ENCODE measurements at regions not wholly inside any gene's neighbourhood (a gene's known extent, or its start where the extent isn't known, plus 50 kb on each side); places are given as distances from the start of the nearest gene placed in this dataset.

- Histone ChIP-seq H4K12ac (ENCODE audit: low read depth, low read length) (no peak overlapping the region), H2BK5ac (ENCODE audit: low read depth, low read length, poor library complexity) (no peak overlapping the region), H3K27ac (ENCODE audit: low read depth, low read length) (no peak overlapping the region), H2AK5ac (ENCODE audit: low read length) (no peak overlapping the region), H2BK12ac (ENCODE audit: low read length) (no peak overlapping the region), H3K79me2 (ENCODE audit: control insufficient read depth, insufficient read depth, low read length, poor library complexity) (no peaks in the 10 kb centered on the region), H3K4me3 (ENCODE audit: low read depth, low read length) (no peak overlapping the region), H4K91ac (ENCODE audit: low read depth, low read length) (no peak overlapping the region), H3K23ac (ENCODE audit: low read length) (no peak overlapping the region), H3K79me1 (ENCODE audit: low read length) (no peaks in the 10 kb centered on the region), H3K4me2 (ENCODE audit: low read length) (no peak overlapping the region), H4K8ac (ENCODE audit: low read depth, low read length) (no peak overlapping the region), H2AFZ (ENCODE audit: insufficient read depth, low read length, poor library complexity) (no peak overlapping the region), H3K18ac (ENCODE audit: low read length) (no peak overlapping the region), H3K36me3 (ENCODE audit: control insufficient read depth in 1 of 2, insufficient read depth in 2 of 2, low read length in 2 of 2) (no peaks in the 10 kb centered on the region), H3K9me3 (ENCODE audit: insufficient read depth, low read depth, low read length) (no peaks in the 10 kb centered on the region), H3K14ac (ENCODE audit: low read length) (no peak overlapping the region), H3K27me3 (ENCODE audit: insufficient read depth, low read length) (no peaks in the 10 kb centered on the region), H3K4ac (ENCODE audit: low read depth, low read length) (no peak overlapping the region), H2BK120ac (ENCODE audit: insufficient read depth, low read length, poor library complexity) (no peak overlapping the region), H3K9ac (ENCODE audit: low read length) (no peak overlapping the region), H3K4me1 (ENCODE audit: control insufficient read depth in 1 of 2, insufficient read depth in 2 of 2, low read length in 2 of 2) (no peaks in the 10 kb centered on the region)
- no CpG with 5 or more reads among the region's 1 CpG for WGBS (ENCODE audit: extremely low coverage, insufficient coverage, insufficient read length)
- DNase-seq, result no peak
Observed at GRCh38 chr3:106209482-106209881, 340.7 kb upstream of the CBLB start.

GRCh38 chr3:106210923-106211322 is 342.1 kb upstream of the CBLB start:
- H3K4me3 ChIP-seq (ENCODE audit: low read depth, low read length), result no peak overlapping the region
- no peak overlapping the region for H4K12ac ChIP-seq (ENCODE audit: low read depth, low read length)
- H3K4me1 ChIP-seq (ENCODE audit: control insufficient read depth in 1 of 2, insufficient read depth in 2 of 2, low read length in 2 of 2), result no peaks in the 10 kb centered on the region
- no peak overlapping the region for H3K14ac ChIP-seq (ENCODE audit: low read length)
- H2BK5ac ChIP-seq (ENCODE audit: low read depth, low read length, poor library complexity), result no peak overlapping the region
- no peaks in the 10 kb centered on the region for H3K27me3 ChIP-seq (ENCODE audit: insufficient read depth, low read length)
- H3K79me2 ChIP-seq (ENCODE audit: control insufficient read depth, insufficient read depth, low read length, poor library complexity), result no peaks in the 10 kb centered on the region
- no peak overlapping the region for H2BK120ac ChIP-seq (ENCODE audit: insufficient read depth, low read length, poor library complexity)
- H3K4ac ChIP-seq (ENCODE audit: low read depth, low read length), result no peak overlapping the region
- no peak overlapping the region for H3K18ac ChIP-seq (ENCODE audit: low read length)
- H3K4me2 ChIP-seq (ENCODE audit: low read length), result no peak overlapping the region
- no peak overlapping the region for H2AK5ac ChIP-seq (ENCODE audit: low read length)
- no peak overlapping the region for H2AFZ ChIP-seq (ENCODE audit: insufficient read depth, low read length, poor library complexity)
- H4K8ac ChIP-seq (ENCODE audit: low read depth, low read length), result no peak overlapping the region
- H3K27ac ChIP-seq (ENCODE audit: low read depth, low read length), result no peak overlapping the region
- no peak overlapping the region for H3K9ac ChIP-seq (ENCODE audit: low read length)
- no peak overlapping the region for H4K91ac ChIP-seq (ENCODE audit: low read depth, low read length)
- no peak overlapping the region for H2BK12ac ChIP-seq (ENCODE audit: low read length)
- no peaks in the 10 kb centered on the region for H3K79me1 ChIP-seq (ENCODE audit: low read length)
- no CpG with 5 or more reads among the region's 3 CpGs for WGBS (ENCODE audit: extremely low coverage, insufficient coverage, insufficient read length)
- no peak overlapping the region for H3K23ac ChIP-seq (ENCODE audit: low read length)
- no peaks in the 10 kb centered on the region for H3K9me3 ChIP-seq (ENCODE audit: insufficient read depth, low read depth, low read length)
- H3K36me3 ChIP-seq (ENCODE audit: control insufficient read depth in 1 of 2, insufficient read depth in 2 of 2, low read length in 2 of 2), result no peaks in the 10 kb centered on the region
- DNase-seq, result no peak

GRCh38 chr3:106212665-106213222 is 343.9 kb upstream of the CBLB start:
- H3K4ac ChIP-seq (ENCODE audit: low read depth, low read length), result no peak overlapping the region
- no peak overlapping the region for H2BK120ac ChIP-seq (ENCODE audit: insufficient read depth, low read length, poor library complexity)
- no peak overlapping the region for H2AK5ac ChIP-seq (ENCODE audit: low read length)
- no peak overlapping the region for H2AFZ ChIP-seq (ENCODE audit: insufficient read depth, low read length, poor library complexity)
- H4K91ac ChIP-seq (ENCODE audit: low read depth, low read length), result no peak overlapping the region
- no peak overlapping the region for H4K8ac ChIP-seq (ENCODE audit: low read depth, low read length)
- H4K12ac ChIP-seq (ENCODE audit: low read depth, low read length), result no peak overlapping the region
- no peak overlapping the region for H2BK5ac ChIP-seq (ENCODE audit: low read depth, low read length, poor library complexity)
- H3K4me2 ChIP-seq (ENCODE audit: low read length), result no peak overlapping the region
- H3K18ac ChIP-seq (ENCODE audit: low read length), result no peak overlapping the region
- no peak for DNase-seq
- no peak overlapping the region for H2BK12ac ChIP-seq (ENCODE audit: low read length)
- H3K27me3 ChIP-seq (ENCODE audit: insufficient read depth, low read length), result no peaks in the 10 kb centered on the region
- no peaks in the 10 kb centered on the region for H3K36me3 ChIP-seq (ENCODE audit: control insufficient read depth in 1 of 2, insufficient read depth in 2 of 2, low read length in 2 of 2)
- H3K4me3 ChIP-seq (ENCODE audit: low read depth, low read length), result no peak overlapping the region
- H3K27ac ChIP-seq (ENCODE audit: low read depth, low read length), result no peak overlapping the region
- no peak overlapping the region for H3K23ac ChIP-seq (ENCODE audit: low read length)
- H3K9me3 ChIP-seq (ENCODE audit: insufficient read depth, low read depth, low read length), result no peaks in the 10 kb centered on the region
- no CpG with 5 or more reads among the region's 1 CpG for WGBS (ENCODE audit: extremely low coverage, insufficient coverage, insufficient read length)
- no peaks in the 10 kb centered on the region for H3K79me1 ChIP-seq (ENCODE audit: low read length)
- H3K14ac ChIP-seq (ENCODE audit: low read length), result no peak overlapping the region
- H3K9ac ChIP-seq (ENCODE audit: low read length), result no peak overlapping the region
- no peaks in the 10 kb centered on the region for H3K79me2 ChIP-seq (ENCODE audit: control insufficient read depth, insufficient read depth, low read length, poor library complexity)
- H3K4me1 ChIP-seq (ENCODE audit: control insufficient read depth in 1 of 2, insufficient read depth in 2 of 2, low read length in 2 of 2), result no peaks in the 10 kb centered on the region

- Histone ChIP-seq H4K8ac (ENCODE audit: low read depth, low read length) (no peak overlapping the region), H3K23ac (ENCODE audit: low read length) (no peak overlapping the region), H3K9me3 (ENCODE audit: insufficient read depth, low read depth, low read length) (no peaks in the 10 kb centered on the region), H3K18ac (ENCODE audit: low read length) (no peak overlapping the region), H3K4ac (ENCODE audit: low read depth, low read length) (no peak overlapping the region), H2AK5ac (ENCODE audit: low read length) (no peak overlapping the region), H3K9ac (ENCODE audit: low read length) (no peak overlapping the region), H3K79me2 (ENCODE audit: control insufficient read depth, insufficient read depth, low read length, poor library complexity) (no peaks in the 10 kb centered on the region), H3K14ac (ENCODE audit: low read length) (no peak overlapping the region), H2BK120ac (ENCODE audit: insufficient read depth, low read length, poor library complexity) (no peak overlapping the region), H3K4me3 (ENCODE audit: low read depth, low read length) (no peak overlapping the region), H2BK5ac (ENCODE audit: low read depth, low read length, poor library complexity) (no peak overlapping the region), H3K36me3 (ENCODE audit: control insufficient read depth in 1 of 2, insufficient read depth in 2 of 2, low read length in 2 of 2) (no peaks in the 10 kb centered on the region), H3K79me1 (ENCODE audit: low read length) (no peaks in the 10 kb centered on the region), H3K4me1 (ENCODE audit: control insufficient read depth in 1 of 2, insufficient read depth in 2 of 2, low read length in 2 of 2) (no peaks in the 10 kb centered on the region), H3K27me3 (ENCODE audit: insufficient read depth, low read length) (no peaks in the 10 kb centered on the region), H3K27ac (ENCODE audit: low read depth, low read length) (no peak overlapping the region), H3K4me2 (ENCODE audit: low read length) (no peak overlapping the region), H2BK12ac (ENCODE audit: low read length) (no peak overlapping the region), H4K12ac (ENCODE audit: low read depth, low read length) (no peak overlapping the region), H4K91ac (ENCODE audit: low read depth, low read length) (no peak overlapping the region), H2AFZ (ENCODE audit: insufficient read depth, low read length, poor library complexity) (no peak overlapping the region)
- no CpG with 5 or more reads among the region's 4 CpGs for WGBS (ENCODE audit: extremely low coverage, insufficient coverage, insufficient read length)
- no peak for DNase-seq
Observed at GRCh38 chr3:106213954-106214353, 345.1 kb upstream of the CBLB start.

All from trophoblast cell (in vitro differentiated cells and primary cell).